Endothelial cell of hepatic sinusoid (primary cell): ENCODE measurements at regions not wholly inside any gene's neighbourhood (a gene's known extent, or its start where the extent isn't known, plus 50 kb on each side); places are given as distances from the start of the nearest gene placed in this dataset.

Source experiments
- in situ Hi-C: cut with HindIII; loops from 2 replicates; pipeline ENCODE4 v1.10.0; 2017; ENCODE audit warnings: low sequenced_read_pairs

DNA sequence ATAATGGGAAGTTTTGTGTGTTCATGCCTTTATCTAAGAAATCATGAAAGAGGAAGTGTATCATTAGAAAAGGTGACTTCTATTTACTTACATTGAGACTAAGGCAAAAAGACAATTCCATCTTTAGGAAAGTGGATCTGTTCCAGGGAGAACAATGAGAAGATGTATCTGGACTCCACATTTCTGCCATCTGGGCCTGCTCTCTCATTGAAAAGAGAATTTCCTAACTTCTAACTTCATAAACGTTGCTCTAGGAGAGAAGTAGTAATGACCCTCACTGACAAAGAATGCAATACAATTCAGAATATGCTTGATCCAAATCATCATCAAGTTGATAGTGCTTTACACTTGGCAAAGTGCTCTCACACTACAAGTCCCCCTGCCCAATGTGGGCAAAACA lies 294.2 kb downstream of the OGFRL1 start:
- in situ Hi-C loops: no loop called here

DNA sequence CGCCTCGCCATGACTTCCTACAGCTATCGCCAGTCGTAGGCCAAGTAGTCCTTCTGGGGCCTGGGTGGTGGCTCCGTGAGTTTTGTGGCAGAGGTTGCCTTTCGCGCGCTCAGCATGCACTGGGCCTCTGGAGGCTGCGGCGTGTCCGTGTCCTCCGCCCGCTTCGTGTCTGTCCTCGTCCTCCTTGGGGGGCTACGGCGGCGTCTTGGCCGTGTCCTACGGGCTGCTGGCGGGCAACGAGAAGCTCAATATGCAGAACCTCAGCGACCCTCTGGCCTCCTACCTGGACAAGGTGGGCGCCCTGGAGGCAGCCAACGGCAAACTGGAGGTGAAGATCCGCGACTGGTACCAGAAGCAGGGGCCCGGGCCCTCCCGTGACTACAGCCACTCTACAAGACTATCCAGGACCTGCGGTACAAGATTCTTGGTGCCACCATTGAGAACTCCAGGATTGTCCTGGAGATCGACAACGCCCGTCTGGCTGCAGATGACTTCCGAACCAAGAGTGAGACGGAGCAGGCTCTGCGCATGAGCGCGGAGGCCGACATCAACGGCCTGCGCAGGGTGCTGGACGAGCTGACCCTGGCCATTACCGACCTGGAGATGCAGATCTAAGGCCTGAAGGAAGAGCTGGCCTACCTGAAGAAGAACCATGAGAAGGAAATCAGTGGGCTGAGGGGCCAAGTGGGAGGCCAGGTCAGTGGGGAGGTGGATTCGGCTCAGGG lies 296.3 kb downstream of the OGFRL1 start:
- in situ Hi-C loops: no loop called here

DNA sequence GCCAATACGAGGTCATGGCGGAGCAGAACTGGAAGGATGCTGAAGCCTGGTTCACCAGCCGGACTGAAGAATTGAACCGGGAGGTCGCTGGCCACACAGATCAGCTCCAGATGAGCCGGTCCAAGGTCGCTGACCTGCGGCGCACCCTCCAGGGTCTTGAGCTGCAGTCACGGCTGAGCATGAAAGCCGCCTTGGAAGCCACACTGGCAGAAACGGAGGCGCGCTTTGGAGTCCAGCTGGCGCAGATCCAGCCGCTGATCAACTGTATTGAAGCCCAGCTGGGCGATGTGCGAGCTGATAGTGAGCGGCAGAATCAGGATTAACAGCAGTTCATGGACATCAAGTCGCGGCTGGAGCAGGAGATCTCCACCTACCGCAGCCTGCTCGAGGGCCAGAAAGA lies 296.9 kb downstream of the OGFRL1 start:
- in situ Hi-C loops: no loop called here

DNA sequence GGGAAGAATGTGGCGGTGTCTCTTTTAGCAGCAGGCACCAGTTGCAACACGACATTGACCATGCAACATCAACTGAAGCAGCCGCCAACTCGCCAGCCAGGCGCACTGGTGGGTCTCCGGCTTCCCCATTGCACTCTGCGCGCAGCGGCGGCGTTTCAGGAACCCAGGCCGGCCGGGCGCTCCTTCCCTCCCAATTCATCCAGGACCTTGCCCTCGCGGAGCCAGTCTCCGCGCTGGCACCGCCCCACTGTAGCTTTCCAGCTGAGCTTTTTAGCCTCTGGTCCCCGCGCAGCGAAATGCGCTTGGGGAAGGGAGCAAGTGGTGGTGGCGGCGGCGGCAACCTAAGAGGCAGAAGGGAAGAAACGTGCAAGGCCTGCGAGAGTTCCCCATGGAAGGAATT lies 297.9 kb upstream of the RIMS1 start:
- in situ Hi-C loops: no loop called here

DNA sequence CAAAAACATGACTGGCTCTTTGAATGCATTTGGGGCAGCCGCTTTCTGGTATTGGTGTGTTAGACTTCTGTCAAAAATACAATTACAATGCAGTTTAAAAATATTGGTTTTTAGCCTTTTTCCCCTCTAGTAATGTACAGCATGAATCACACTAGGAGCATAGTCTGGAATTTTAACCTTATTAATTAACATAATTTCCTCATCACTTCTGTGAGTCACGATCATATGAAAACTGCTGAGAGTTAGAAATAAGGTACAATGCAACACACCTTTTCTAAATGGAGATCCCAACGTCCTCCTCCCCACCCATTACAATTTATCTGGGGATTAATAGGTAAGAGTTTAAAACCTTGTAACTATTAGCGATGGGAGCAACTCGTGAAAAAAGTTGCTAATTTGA lies 297.1 kb upstream of the RIMS1 start:
- in situ Hi-C loops: no loop called here

DNA sequence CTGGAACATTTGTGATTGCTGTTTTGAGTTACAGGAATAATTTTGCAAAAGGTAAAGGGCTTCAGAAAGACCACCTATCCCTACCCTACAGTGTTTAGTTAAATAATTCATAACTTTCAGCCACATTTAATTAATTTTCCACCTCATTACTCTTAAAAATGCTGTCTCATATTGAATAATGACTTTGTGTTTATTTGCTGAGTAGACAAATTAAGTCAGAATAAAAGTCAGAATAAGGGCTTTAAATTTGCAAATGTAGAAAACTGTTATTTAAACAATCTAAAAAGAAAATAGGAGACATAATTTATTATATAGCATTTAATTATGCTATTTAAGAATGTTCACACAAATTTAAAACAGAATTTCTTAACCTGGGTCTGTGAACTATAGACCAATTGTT lies 293.7 kb upstream of the RIMS1 start:
- in situ Hi-C loops: no loop called here

DNA sequence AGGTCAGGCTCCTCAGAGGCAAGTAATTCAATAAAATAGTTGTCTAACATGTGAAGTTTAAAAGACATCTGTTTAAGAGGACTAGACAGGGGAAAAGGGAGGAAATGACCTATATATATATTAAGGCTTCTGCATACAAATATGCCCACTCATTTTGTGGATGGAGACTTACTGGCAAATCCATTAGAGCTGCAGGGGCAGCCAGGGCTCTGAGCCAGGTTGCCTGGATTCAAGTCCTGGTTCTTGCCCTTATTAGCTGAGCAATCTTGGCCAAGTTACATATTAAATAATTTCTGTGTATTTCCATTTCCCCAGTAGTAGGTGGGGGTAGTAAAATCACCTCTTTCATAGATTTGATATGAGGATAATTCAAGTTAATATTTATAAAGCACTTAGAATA lies 287.0 kb upstream of the RIMS1 start:
- in situ Hi-C loops: no loop called here

DNA sequence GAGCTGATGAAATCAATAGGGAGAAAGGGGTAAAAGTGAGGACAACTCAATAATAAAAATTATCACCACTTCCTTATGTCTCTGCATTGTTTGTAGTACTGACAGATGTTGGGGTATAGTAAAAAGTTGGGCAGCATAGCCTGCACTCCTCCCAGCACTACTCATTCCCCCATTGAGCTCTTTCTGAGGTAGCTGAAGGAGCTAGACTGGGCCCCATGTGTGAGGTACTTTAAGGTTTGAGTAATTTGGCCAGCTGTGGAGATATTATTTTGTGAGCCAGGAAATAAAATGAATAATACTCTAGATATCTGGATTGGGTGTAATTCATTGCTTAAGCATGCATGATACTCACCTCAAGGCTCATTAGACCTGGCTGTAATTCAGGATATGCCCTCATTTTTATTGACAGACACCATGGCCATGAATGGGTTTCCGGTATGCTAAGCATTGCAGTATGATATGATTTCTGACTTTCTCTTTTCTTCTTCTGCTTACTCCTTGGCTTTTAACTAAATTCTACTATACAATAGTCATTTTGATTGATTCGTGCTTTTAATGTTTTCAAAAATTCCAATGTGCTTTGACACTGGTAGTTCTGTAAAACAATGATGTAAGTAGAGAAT lies 283.9 kb upstream of the RIMS1 start:
- in situ Hi-C loops: no loop called here

DNA sequence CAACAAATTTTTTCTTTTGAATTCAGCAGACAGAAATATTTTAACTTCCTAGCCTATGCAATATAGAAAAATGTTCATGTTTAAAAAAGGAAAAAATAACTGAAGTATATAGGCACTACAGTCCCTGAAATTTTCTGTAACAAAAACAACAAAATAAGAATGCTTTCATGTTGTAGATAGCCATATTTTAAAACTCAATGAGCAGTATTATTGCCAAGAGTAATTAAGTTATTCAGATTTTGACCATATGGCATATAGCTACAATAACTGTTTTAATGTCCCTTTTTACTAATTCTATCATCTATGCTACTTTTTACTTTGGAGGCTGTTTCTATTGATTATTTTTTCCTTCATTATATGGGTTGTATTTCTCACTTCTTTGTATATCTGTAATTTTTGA lies 283.3 kb upstream of the RIMS1 start:
- in situ Hi-C loops: no loop called here

DNA sequence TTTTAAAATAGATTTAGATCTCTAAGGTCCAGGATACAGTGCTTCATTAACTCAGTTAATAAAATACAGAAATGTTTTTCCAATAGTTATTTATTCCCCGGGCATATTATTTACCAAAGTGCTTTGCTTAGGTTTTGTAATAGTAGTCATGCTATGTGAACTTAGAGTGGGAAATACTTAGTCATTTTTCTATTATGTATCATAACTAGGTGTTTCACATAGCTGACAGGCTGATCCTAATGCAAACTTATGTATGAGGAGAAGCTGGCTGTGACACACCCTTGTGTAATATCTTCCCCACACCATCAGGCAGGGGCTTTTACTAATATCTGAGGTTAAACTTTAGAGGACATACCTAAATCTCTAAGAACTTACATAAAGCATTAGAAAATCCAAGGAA lies 277.7 kb upstream of the RIMS1 start:
- in situ Hi-C loops: no loop called here

DNA sequence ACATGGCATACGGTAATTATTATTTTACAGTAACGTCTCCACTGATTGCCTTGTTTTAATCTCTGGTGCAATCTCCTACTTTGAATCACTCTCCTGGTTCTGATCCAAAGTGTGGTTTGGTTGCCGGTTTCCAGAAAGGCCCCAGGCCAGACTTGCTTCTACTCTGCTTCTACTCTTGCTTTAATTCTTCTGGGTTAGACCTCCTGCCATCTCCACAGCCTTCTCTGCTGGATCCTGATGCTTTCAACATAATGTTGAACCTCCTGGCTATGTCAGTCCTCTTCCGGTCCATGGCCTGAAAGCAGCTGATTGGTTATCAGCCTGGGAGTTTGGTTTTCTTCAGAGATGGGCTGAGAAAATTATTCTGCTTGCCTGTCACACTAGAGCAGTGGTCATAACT lies 266.5 kb upstream of the RIMS1 start:
- in situ Hi-C loops: no loop called here

DNA sequence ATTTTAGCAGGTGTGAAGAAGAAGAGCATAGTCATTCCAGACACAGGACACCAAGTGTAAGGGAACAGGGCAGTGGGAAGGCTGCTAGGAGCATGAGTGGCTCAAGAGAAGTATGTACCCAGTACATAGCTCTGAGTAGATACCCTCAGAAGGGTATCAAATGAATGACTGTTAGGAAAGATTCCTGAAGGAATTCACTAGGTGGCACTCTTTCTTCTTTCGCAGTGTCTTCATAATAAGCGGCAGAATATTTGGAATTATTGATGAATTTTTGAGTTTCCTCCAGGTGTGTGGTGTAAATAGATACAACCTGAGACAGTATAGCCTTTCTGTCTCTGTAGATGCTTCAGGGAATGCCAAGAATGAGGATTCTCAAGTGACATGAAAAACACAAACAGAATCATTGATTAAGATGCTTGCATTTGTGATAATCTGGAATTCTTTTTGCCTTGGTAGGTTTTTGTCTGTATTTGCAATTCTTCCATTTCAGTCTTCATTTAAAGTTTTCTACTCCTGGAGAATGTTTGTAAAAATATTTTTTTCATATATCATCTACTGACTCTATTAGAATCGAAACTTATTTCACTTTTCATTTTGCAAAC lies 264.3 kb upstream of the RIMS1 start:
- in situ Hi-C loops: no loop called here

DNA sequence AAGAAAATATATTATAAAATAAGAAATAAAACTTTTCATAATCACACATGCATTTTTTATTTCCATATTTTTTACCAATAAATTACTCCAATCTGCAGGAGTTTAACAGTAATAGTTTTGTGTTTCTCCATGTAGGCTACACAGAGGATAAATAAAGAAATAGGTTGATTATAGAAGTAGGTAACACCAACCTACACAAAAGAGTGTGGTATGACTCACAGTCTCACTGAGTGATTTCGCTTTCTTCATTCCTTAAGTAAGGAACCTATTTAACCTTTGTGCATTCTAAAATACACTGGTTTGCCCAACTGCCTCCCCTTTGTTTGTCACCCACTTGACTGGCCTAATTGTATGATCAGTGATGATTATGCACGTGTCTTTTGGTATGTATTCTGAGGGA lies 244.2 kb upstream of the RIMS1 start:
- in situ Hi-C loops: no loop called here

DNA sequence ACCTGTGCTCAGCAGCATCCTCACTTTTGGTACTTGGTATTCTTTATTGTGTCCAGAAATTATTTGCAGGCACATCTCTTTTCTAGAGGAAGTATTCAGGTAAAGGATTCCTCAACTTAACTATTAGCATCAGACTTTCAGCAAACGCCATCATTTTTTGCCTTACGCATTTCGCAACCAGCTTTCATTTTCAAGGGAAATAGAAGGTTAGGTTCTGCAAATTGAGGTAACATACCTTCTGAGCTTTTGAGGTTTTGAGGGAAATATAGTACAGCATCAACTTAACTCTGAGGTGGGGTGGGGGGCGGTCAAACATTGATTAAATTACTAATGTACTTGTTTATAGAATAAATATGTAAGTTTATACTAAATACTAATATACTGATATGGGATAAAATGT lies 243.6 kb upstream of the RIMS1 start:
- in situ Hi-C loops: no loop called here

DNA sequence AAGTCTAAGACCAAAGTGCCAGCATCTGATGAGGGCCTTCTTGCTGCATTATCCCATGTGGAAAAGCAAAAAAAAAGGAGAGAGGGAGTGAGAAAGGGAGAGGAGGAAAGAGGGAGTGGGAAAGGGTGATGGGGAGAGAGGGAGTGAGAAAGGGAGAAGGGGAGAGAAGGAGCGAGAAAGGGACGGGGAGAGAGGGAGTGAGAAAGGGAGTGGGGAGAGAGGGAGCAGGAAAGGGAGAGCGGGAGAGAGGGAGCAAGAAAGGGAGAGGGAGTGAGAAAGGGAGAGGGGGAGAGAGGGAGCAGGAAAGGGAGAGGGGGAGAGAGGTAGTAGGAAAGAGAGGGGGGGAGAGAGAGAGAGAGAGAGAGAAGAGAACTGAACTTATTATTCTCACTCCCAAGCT lies 241.1 kb upstream of the RIMS1 start:
- in situ Hi-C loops: no loop called here

DNA sequence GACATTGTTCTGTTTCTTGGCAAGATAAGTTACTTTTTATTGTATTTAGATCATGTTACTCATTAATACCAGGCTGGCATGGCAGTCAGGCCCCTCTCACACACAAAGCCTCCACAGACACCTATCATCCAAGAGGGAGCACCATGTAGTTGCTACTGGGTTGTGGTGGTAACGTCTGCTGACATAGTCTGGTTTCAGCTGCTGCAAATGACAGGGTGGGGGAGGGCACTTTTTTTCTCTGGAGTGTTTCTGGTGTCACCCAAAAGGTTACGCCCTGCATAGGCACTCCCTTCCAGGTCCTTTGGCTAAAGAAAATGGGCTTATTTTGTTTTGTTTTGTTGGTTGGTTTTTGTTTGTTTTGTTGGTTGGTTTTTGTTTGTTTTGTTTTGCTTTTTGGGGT lies 236.4 kb upstream of the RIMS1 start:
- in situ Hi-C loops: no loop called here

DNA sequence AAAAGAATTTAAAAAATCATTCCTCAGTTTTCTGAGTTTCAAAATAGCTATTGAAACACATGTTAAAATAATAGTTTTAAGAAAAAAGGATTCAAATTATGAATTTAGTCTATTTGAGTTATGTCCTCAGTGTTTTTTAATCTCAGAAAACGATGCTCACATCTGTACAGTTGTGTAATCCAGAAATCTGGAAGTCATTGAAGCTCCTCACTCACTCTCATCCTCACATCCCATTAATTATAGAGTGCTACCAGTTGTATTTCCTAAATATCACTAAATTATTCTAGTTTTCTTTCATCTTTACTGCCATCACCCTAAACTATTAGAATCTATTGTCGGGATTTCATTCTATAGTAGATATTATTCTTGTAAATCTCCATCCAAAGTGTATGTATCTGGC lies 234.7 kb upstream of the RIMS1 start:
- in situ Hi-C loops: no loop called here

DNA sequence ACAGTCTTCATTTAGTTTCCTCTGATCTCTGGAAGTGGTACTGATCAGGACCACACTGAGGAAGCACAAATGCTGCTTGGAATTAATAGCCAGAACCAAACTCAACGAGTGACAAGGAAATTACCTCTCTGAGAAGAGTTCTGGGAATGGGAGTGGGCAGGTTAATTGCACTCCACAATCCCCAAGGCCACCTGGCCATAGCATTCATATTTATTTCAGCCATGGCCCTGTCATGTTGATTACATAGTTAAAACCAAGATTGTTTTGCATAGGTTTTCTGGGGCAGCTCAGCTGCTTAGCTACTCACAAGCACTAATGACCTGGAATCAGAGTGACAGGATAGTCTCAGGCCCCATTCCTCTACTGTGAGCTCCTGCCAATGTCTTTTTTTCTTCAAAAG lies 230.2 kb upstream of the RIMS1 start:
- in situ Hi-C loops: no loop called here

DNA sequence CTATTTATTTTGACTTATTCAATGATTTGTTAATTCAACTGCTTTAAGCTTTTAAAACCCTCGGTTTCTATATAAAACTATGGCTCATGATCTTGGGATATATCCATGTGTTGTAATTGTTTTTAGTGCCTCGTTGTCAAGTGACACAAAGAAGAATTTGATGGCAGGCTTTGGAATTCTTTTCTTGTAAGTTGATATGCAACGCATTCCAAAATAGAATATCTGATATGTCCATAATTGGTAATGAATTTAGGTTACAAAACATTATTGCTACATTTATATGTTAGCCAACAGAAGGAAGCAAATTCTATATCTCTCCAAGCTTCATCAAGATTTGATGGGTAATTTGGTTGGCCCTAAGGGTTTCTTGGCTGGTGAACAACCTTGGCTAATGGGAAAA lies 220.4 kb upstream of the RIMS1 start:
- in situ Hi-C loops: no loop called here

DNA sequence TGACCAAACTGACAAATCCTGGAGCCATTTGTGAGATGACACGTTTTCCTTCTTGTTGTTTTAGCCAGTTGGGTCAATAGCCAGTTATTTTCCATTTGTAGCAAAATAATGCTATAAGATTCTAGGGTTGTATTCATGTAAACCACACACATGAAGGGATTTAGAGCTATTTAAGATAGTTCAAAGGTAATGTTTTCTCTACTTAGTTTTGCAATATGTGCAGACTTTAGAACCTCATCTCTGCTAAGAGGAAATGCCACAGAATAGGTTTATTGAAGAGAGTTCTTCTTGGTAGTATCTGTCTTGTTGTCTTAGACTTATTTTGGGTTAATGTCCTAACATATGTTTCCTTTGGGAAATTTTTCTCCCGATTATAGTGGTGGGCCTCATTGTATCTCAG lies 213.5 kb upstream of the RIMS1 start:
- in situ Hi-C loops: loop anchor here (5.0 kb wide), 1 partner anchor 64 kb away; no protein-coding TSS in a partner anchor

DNA sequence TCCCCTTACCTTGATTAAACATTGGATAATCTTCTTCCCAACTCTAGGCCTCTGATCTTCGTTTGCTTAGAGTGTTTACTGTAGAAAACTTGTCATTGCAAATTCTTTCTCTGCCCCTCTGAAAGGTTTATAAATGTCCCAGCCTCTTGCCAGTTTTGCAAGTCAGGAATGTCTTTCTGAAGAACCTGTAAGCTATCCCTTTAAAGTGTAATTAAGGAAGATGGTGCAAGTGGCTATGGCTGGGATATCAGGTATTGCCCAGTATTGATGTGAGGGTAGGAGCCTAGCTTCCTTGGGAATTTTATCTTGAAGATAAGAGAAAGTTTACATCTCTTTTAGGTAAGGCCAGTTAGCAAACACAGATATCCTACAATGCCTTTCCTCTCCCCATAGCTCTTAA lies 211.0 kb upstream of the RIMS1 start:
- in situ Hi-C loops: no loop called here

DNA sequence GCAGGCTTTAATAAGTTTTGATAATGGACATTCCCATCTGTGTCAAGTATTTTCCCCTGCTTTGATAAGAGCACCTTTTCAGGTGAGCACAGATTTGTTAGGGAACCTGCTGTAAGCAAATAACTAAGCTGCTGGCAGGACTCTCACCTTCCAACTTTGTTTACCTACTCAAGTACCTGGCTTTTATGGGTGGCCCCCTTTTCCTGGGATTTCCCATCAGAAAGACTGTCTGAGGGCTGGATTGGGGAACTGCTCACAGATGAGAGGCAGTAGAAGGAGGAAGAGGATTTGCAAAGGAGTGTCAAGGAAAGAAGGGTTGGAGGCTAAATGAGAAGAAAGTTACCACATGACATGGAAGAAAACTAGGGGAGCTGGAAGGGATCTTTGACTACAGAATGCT lies 210.1 kb upstream of the RIMS1 start:
- in situ Hi-C loops: no loop called here

DNA sequence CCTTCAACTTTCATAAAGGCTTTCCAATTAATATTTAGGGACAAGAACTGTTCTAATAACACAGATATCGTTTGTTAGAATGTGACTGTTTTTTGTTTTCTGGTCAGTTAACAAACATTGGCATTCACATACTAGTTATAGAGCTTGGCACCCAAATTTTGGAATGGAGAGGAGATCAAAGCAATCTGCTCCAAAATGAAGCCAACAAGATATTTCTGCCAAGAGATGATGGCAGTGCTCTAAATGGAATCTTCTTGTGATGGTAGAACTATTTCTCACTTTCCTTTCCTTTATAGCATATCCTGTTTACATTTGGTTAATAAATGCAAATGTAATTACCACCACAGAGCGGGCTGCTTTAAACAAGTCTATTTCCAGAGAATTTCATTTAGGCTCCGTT lies 208.3 kb upstream of the RIMS1 start:
- in situ Hi-C loops: no loop called here
